ENCODE measurements at regions not wholly inside any gene's neighbourhood (a gene's known extent, or its start where the extent isn't known, plus 50 kb on each side); places are given as distances from the start of the nearest gene placed in this dataset.
A peak's percentile ranks its signal among the peaks of the same experiment; 100 is the strongest.
"Not testable (repeated sequence)": the region's sequence is repeated elsewhere in the genome, so short reads cannot be mapped to it uniquely, and the experiment has no call there.

DNA sequence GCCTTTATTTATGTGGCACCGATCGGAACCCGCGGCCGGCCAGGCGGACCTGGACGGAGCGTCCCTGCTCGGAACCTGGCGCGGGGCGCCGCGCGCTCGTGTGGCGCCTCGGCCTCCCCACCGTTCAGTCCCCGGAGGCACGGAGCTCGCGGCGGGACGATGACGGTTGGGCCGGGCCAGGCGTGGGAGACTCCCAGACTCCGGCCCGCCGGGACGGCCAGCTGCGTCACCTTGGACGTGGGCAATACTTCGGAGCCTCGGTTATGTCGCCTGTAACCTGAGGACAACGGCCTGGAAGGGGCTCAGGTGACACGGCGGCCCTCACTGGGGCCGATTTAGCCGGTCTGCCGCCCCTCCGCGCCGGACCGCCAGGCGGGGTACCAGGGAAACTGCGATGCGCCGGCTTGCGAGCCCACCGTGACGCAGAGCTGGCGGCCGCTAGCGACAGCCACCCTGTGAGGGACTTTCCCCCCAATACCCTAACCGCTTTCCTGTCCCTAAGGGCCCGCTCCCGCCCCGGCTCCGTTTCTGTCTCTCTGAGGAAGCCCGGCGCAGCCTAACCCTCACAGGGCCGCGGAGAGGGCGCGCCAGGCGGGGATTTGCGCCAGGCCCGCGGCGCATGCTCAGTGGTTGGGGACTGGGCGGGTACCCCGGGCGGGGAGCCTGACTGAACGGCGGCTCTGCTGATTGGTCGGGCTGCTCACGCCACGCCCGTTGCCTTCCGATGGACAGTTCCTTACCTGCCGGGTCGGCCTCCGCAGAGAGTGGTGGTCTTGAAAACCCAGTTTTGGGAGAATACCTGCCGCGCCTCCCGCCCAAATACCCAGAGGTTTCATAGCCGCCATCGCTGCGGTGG, 109.5 kb upstream of the DOCK9 start:
- peak overlapping the region; percentile 100 for H2AFZ ChIP-seq (ENCODE audit: low read length)
- H3K4me2 ChIP-seq (ENCODE audit: low read depth, low read length, poor library complexity, severe bottlenecking) = peak overlapping the region; percentile 95
- peak; percentile 96 for DNase-seq

GRCh38 chr13:99087954-99088491, 110.2 kb upstream of the DOCK9 start:
- Histone ChIP-seq H3K9me2 (replicated peaks; ENCODE audit: insufficient read depth, low read length) (no peaks in the 10 kb centered on the region), H2AFZ (ENCODE audit: low read length) (peak overlapping the region; percentile 100), H3K36me3 (ENCODE audit: insufficient read depth, low read length) (no peaks in the 10 kb centered on the region), H3K9me3 (ENCODE audit: low read length) (no peaks in the 10 kb centered on the region), H4K20me1 (ENCODE audit: insufficient read depth, low read depth, low read length) (peaks cover 4% of the 10 kb centered on the region; the same call in 1 of the 2 replicates), H3K4me1 (ENCODE audit: low read length) (peaks cover 24% of the 10 kb centered on the region), H3K4me2 (ENCODE audit: low read depth, low read length, poor library complexity, severe bottlenecking) (peak overlapping the region; percentile 95), H3K27ac (ENCODE audit: low read length) (no peak overlapping the region), H3K9ac (ENCODE audit: low read length) (peak overlapping the region; percentile 68), H3K79me2 (ENCODE audit: low read length) (no peaks in the 10 kb centered on the region), H3K4me3 (ENCODE audit: low read length) (peak overlapping the region; percentile 82), H3K27me3 (ENCODE audit: low read length) (no peaks in the 10 kb centered on the region)
- no peak for DNase-seq

More for the DNA sequence above, 109.5 kb upstream of the DOCK9 start:
- Histone ChIP-seq H3K9ac (ENCODE audit: low read length) (peak overlapping the region; percentile 68), H3K4me3 (ENCODE audit: low read length) (peak overlapping the region; percentile 82), H3K9me2 (replicated peaks; ENCODE audit: insufficient read depth, low read length) (no peaks in the 10 kb centered on the region), H3K27me3 (ENCODE audit: low read length) (no peaks in the 10 kb centered on the region), H3K36me3 (ENCODE audit: insufficient read depth, low read length) (no peaks in the 10 kb centered on the region), H3K9me3 (ENCODE audit: low read length) (no peaks in the 10 kb centered on the region), H3K4me1 (ENCODE audit: low read length) (peaks cover 24% of the 10 kb centered on the region), H4K20me1 (ENCODE audit: insufficient read depth, low read depth, low read length) (peaks cover 4% of the 10 kb centered on the region; the same call in 1 of the 2 replicates), H3K27ac (ENCODE audit: low read length) (no peak overlapping the region), H3K79me2 (ENCODE audit: low read length) (no peaks in the 10 kb centered on the region)

- Histone ChIP-seq H3K4me3 (ENCODE audit: low read length) (no peak overlapping the region), H3K79me2 (ENCODE audit: low read length) (no peaks in the 10 kb centered on the region), H3K9me3 (ENCODE audit: low read length) (no peaks in the 10 kb centered on the region), H3K4me1 (ENCODE audit: low read length) (no peaks in the 10 kb centered on the region), H3K4me2 (ENCODE audit: low read depth, low read length, poor library complexity, severe bottlenecking) (no peak overlapping the region), H3K9ac (ENCODE audit: low read length) (no peak overlapping the region), H4K20me1 (ENCODE audit: insufficient read depth, low read depth, low read length) (no peaks in the 10 kb centered on the region), H2AFZ (ENCODE audit: low read length) (no peak overlapping the region), H3K36me3 (ENCODE audit: insufficient read depth, low read length) (no peaks in the 10 kb centered on the region), H3K27ac (ENCODE audit: low read length) (no peak overlapping the region), H3K27me3 (ENCODE audit: low read length) (no peaks in the 10 kb centered on the region), H3K9me2 (replicated peaks; ENCODE audit: insufficient read depth, low read length) (no peaks in the 10 kb centered on the region)
- no peak for DNase-seq
These were observed 106.7 kb upstream of the UBAC2 start for GRCh38 chr13:99093997-99094396.

GRCh38 chr13:99101831-99102230, 98.8 kb upstream of the UBAC2 start:
- H3K9me3 ChIP-seq (ENCODE audit: low read length); H3K4me1 ChIP-seq (ENCODE audit: low read length); DNase-seq; H3K79me2 ChIP-seq (ENCODE audit: low read length); H3K4me2 ChIP-seq (ENCODE audit: low read depth, low read length, poor library complexity, severe bottlenecking); H3K36me3 ChIP-seq (ENCODE audit: insufficient read depth, low read length); H3K9ac ChIP-seq (ENCODE audit: low read length); H3K9me2 ChIP-seq (replicated peaks; ENCODE audit: insufficient read depth, low read length); H3K27ac ChIP-seq (ENCODE audit: low read length); H3K4me3 ChIP-seq (ENCODE audit: low read length); H3K27me3 ChIP-seq (ENCODE audit: low read length); H4K20me1 ChIP-seq (ENCODE audit: insufficient read depth, low read depth, low read length); H2AFZ ChIP-seq (ENCODE audit: low read length): not testable (repeated sequence)

GRCh38 chr13:99103536-99103935, 97.1 kb upstream of the UBAC2 start:
- Histone ChIP-seq H3K4me1 (ENCODE audit: low read length) (no peaks in the 10 kb centered on the region), H3K27ac (ENCODE audit: low read length) (no peak overlapping the region), H3K4me3 (ENCODE audit: low read length) (no peak overlapping the region), H2AFZ (ENCODE audit: low read length) (no peak overlapping the region), H3K9ac (ENCODE audit: low read length) (no peak overlapping the region), H3K9me2 (replicated peaks; ENCODE audit: insufficient read depth, low read length) (no peaks in the 10 kb centered on the region), H3K27me3 (ENCODE audit: low read length) (no peaks in the 10 kb centered on the region), H3K36me3 (ENCODE audit: insufficient read depth, low read length) (no peaks in the 10 kb centered on the region), H3K9me3 (ENCODE audit: low read length) (no peaks in the 10 kb centered on the region), H4K20me1 (ENCODE audit: insufficient read depth, low read depth, low read length) (no peaks in the 10 kb centered on the region), H3K79me2 (ENCODE audit: low read length) (no peaks in the 10 kb centered on the region), H3K4me2 (ENCODE audit: low read depth, low read length, poor library complexity, severe bottlenecking) (no peak overlapping the region)
- DNase-seq = no peak

- H3K4me1 ChIP-seq (ENCODE audit: low read length) = no peaks in the 10 kb centered on the region
- H3K27me3 ChIP-seq (ENCODE audit: low read length) = no peaks in the 10 kb centered on the region
- H3K27ac ChIP-seq (ENCODE audit: low read length) = no peak overlapping the region
- H3K9me3 ChIP-seq (ENCODE audit: low read length) = no peaks in the 10 kb centered on the region
- H3K4me2 ChIP-seq (ENCODE audit: low read depth, low read length, poor library complexity, severe bottlenecking) = no peak overlapping the region
- DNase-seq = no peak
- no peak overlapping the region for H2AFZ ChIP-seq (ENCODE audit: low read length)
- H3K79me2 ChIP-seq (ENCODE audit: low read length) = no peaks in the 10 kb centered on the region
- no peaks in the 10 kb centered on the region for H3K9me2 ChIP-seq (replicated peaks; ENCODE audit: insufficient read depth, low read length)
- no peaks in the 10 kb centered on the region for H4K20me1 ChIP-seq (ENCODE audit: insufficient read depth, low read depth, low read length)
- H3K4me3 ChIP-seq (ENCODE audit: low read length) = no peak overlapping the region
- H3K9ac ChIP-seq (ENCODE audit: low read length) = no peak overlapping the region
- no peaks in the 10 kb centered on the region for H3K36me3 ChIP-seq (ENCODE audit: insufficient read depth, low read length)
These were observed 96.3 kb upstream of the UBAC2 start for GRCh38 chr13:99104396-99104795.

DNA sequence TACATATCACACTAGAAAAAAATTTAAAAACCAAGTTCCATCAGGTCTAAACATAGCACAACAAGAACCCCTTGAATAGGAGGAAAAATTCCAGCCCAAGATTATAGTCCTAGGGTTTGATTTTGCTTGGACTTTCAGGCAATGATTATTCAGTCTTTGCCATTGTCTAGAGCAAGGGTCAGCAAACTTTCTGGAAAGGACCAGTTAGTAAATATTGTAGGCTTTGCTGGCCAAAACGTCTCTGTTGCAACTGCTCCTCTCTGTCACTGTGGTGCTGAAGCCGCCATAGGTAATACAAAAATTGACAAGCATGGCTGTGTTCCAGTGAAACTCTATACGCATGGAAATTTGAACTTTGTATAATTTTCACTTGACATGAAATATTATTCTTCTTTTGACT, 95.5 kb upstream of the UBAC2 start:
- H3K9ac ChIP-seq (ENCODE audit: low read length) = no peak overlapping the region
- H2AFZ ChIP-seq (ENCODE audit: low read length) = no peak overlapping the region
- H3K79me2 ChIP-seq (ENCODE audit: low read length) = no peaks in the 10 kb centered on the region
- H3K4me2 ChIP-seq (ENCODE audit: low read depth, low read length, poor library complexity, severe bottlenecking) = no peak overlapping the region
- DNase-seq = no peak
- H3K27me3 ChIP-seq (ENCODE audit: low read length) = no peaks in the 10 kb centered on the region
- H3K9me3 ChIP-seq (ENCODE audit: low read length) = no peaks in the 10 kb centered on the region
- H4K20me1 ChIP-seq (ENCODE audit: insufficient read depth, low read depth, low read length) = no peaks in the 10 kb centered on the region
- no peaks in the 10 kb centered on the region for H3K4me1 ChIP-seq (ENCODE audit: low read length)
- H3K27ac ChIP-seq (ENCODE audit: low read length) = no peak overlapping the region
- no peaks in the 10 kb centered on the region for H3K36me3 ChIP-seq (ENCODE audit: insufficient read depth, low read length)
- no peak overlapping the region for H3K4me3 ChIP-seq (ENCODE audit: low read length)
- no peaks in the 10 kb centered on the region for H3K9me2 ChIP-seq (replicated peaks; ENCODE audit: insufficient read depth, low read length)

DNA sequence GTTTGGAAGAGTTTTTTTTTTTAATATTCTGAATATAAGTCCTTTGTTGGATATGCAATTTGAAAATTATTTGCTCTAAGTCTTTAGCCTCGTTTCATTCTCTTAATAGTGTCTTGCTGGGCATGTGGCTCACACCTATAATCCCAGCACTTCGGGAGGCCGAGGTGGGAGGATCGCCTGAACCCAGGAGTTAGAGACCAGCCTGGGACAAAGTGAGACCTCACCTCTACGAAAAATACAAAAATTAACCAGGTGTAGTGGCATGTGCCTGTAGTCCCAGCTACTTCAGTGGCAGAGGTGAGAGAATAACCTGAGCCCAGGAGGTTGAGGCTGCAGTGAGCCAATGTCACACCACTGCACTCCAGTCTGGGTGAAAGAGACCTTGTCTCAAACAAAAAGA, 87.3 kb upstream of the UBAC2 start:
- Histone ChIP-seq H3K4me3 (ENCODE audit: low read length) (no peak overlapping the region), H3K27me3 (ENCODE audit: low read length) (no peaks in the 10 kb centered on the region), H3K4me1 (ENCODE audit: low read length) (no peaks in the 10 kb centered on the region), H3K79me2 (ENCODE audit: low read length) (no peaks in the 10 kb centered on the region), H3K9me2 (replicated peaks; ENCODE audit: insufficient read depth, low read length) (no peaks in the 10 kb centered on the region), H3K27ac (ENCODE audit: low read length) (no peak overlapping the region), H2AFZ (ENCODE audit: low read length) (no peak overlapping the region), H3K9ac (ENCODE audit: low read length) (no peak overlapping the region), H3K9me3 (ENCODE audit: low read length) (no peaks in the 10 kb centered on the region), H4K20me1 (ENCODE audit: insufficient read depth, low read depth, low read length) (no peaks in the 10 kb centered on the region), H3K4me2 (ENCODE audit: low read depth, low read length, poor library complexity, severe bottlenecking) (no peak overlapping the region), H3K36me3 (ENCODE audit: insufficient read depth, low read length) (no peaks in the 10 kb centered on the region)
- DNase-seq = no peak

Measured in Karpas-422 (cell line).